ENCODE measurements at regions not wholly inside any gene's neighbourhood (a gene's known extent, or its start where the extent isn't known, plus 50 kb on each side); places are given as distances from the start of the nearest gene placed in this dataset.

DNA sequence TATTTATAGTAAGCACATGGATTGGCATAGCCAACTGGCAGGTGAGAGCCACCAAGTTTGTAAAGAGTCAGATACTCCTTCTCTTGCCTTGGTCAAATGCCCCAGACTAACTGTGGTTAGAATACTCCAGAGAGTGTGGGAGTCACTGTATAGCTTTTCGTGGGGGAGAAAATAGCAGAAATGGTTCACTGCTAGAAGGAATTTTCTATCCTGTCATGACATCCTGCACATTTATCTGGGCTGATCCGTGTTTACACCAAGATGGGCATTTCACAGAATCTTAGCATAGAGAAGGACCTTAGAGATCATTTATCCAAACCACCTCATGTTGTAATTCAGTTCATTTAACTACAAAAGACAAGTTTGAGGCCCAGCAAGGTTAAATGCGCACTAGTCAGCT is 460.8 kb downstream of the ENC1 start:
- no peak for DNase-seq (ENCODE audit: extremely low read depth in 1 of 2, low read depth in 1 of 2)

DNA sequence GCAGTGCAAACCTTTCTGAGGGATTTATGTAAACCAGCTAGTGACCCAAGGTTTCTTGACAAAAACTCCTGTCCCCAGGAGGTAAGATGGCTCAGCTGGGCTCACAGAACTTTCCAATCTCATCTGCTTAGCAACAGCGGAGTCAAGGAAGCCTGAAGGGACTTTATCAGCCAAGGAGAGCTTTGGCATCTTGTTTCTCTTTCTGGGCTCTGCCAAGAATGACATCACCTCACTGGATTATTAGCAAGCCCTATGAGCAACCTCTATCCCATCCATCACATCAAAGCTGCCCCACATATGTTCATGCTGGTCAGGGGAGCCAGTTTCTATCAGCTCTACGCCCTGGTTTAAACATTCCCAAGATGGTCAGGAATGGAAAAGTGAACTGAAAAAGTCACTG is 461.3 kb downstream of the ENC1 start:
- no peak for DNase-seq (ENCODE audit: extremely low read depth in 1 of 2, low read depth in 1 of 2)

DNA sequence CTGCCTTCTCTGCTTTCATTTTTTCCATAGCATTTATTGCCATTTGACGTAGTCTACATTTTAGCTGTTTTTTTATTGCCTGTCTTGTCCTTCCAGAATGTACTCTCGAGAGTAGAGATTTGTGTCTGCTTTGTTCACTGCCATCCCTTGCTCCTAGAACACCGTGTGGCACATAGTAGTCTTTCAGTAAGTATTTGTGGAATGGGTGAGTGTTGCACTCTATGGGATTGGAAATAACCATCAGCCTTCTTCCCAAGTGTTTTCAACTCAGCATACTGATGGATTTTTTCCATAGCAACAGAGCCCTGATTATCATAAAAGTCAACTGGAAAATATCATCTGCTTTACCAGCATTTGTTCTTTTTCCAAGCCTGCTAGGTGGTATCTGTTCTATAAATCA is 462.6 kb downstream of the ENC1 start:
- DNase-seq (ENCODE audit: extremely low read depth in 1 of 2, low read depth in 1 of 2) = no peak

DNA sequence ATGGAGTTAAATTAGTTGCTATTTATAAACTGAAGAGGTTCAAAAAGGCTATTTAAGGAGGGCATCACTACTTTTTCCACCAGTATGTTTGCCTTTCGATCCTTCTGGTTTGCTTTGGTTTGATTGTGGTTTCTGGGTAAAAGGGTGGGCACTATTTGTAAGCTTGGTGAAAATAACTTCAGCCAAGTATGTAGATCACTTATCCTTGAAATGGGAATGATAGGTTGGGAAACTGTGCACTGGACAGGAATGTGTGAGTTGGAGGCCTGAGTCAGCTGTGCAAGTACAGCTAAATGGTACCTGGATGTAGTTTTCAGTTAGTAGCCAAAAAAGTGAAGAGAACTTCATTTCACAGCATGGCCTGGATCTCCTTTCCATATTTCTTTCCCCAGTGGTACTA is 466.2 kb downstream of the ENC1 start:
- DNase-seq (ENCODE audit: extremely low read depth in 1 of 2, low read depth in 1 of 2) = no peak

DNA sequence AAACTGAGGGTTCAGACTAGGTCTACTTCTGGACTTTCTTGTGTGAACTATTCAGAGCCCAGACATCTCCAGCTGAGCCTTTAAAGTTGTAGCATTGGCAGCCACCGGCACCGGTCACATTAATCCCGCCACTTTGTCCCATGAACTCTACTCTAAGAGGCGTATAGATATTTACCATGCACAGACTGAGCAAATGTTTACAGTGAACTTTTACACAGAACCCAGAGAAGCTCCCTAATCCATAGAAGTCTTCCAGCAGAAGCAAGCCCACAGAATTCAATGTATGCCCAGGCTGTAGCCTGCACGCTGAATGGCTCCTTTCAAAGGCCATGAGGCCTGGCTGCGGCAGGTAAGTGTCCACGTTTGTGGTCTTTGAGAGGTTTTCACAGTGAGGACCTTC is 466.9 kb downstream of the ENC1 start:
- DNase-seq (ENCODE audit: extremely low read depth in 1 of 2, low read depth in 1 of 2) = no peak

DNA sequence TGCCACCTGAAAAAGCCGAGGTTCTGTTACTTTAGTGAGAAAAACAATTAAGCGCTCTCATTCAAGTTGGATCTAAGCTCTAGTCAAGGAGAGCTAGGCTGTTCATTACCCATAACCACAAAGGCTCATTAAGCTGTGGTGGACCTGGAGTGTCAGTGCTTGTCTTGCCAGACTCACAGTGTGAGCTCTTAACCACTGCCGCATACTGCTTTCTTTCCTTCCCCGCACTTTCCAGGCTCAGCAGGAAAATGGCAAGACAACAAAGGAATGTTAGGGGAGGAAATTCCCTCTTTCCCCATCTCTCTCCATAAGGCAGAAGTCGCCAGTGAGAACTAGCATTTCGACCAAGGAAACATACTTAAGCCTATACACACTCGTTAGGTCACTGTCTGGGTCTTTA is 467.3 kb downstream of the ENC1 start:
- DNase-seq (ENCODE audit: extremely low read depth in 1 of 2, low read depth in 1 of 2) = no peak

DNA sequence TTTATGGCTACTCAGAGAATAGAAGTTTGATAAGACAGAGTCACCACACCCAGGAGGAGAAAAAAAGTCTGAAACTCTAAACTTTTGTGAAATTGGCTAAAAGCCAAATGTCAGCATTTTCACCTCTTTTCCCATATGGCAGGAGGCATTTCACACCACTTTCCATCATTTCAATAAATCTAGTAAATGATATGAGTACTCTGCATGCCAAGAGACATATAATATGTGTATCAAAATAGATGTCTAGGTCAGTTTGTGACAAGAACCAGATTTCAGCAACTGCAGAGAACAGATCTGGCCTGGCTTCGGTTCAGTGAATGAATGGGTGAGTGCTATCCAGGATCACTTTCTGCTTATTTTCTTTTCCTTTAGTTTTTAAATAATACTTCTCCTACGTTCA is 470.8 kb downstream of the ENC1 start:
- DNase-seq (ENCODE audit: extremely low read depth in 1 of 2, low read depth in 1 of 2) = no peak

DNA sequence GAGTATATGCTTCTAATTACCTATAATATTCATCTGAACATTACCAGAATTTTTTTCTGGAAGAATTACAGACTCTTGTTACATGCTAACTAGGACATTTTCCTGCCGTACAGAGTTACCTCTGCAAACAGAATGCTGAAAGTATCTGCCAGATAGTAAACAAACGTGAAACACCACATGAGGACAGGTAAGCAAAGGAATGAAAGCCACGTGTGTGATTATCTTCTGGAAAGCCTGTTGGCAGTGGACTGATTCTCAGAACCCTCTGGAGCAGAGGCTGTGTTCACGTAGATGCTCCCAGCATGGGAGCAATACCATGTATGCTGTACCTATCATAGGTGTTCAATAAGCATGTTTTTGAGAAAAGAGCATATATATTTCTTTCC is 472.6 kb downstream of the ENC1 start:
- DNase-seq (ENCODE audit: extremely low read depth in 1 of 2, low read depth in 1 of 2) = no peak

DNA sequence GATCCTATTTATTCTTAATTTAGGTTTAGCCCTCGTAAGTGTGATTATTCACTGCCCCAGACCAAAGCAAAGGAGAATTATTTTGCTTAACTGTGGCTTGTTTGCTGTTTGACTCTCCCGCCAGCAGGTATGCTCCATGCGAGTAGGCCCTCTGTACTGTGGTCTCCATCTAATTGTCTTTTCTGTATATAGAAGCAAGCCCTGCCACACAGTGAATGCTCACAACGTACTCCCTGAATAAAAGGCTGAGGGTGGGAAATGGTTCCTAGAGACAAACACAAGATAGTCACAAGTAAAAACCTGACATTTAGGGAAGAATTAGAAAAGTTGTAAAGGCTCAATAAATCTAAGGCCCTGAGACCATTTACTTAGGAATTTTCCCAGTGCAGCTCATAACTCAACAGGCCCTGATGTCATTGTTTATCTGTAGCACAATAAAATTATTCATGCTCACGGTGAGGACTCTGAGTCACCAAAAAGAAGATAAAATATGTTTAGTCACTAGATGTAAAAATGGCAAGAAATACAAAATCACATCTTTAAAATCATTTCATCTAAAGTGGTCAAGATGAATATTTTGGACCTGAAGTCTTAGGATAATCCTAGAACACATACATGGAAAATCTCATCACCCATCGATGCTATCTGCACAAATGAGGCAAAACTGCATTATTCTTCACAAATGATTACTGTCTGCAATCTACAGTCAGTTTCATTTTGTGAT is 473.2 kb downstream of the ENC1 start:
- no peak for DNase-seq (ENCODE audit: extremely low read depth in 1 of 2, low read depth in 1 of 2)

DNA sequence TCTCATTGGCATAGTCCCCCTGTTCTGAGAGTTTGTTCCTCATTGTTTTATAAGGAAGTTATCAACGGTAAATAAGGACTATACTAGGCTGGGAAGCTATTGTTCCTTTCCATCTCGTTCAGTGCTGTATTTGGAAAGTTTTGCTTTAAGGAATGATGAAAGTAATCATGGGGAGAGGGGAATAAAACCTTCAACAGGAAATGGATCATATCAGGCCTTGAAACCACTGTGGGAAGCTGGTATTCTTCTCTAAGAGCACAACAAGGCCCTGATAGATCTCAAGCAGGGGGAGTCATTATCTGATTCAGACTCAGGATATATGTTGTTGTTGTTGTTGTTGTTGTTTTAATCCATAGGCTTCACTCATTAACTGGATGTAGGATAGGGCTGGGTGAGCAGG is 474.5 kb downstream of the ENC1 start:
- DNase-seq (ENCODE audit: extremely low read depth in 1 of 2, low read depth in 1 of 2) = no peak

DNA sequence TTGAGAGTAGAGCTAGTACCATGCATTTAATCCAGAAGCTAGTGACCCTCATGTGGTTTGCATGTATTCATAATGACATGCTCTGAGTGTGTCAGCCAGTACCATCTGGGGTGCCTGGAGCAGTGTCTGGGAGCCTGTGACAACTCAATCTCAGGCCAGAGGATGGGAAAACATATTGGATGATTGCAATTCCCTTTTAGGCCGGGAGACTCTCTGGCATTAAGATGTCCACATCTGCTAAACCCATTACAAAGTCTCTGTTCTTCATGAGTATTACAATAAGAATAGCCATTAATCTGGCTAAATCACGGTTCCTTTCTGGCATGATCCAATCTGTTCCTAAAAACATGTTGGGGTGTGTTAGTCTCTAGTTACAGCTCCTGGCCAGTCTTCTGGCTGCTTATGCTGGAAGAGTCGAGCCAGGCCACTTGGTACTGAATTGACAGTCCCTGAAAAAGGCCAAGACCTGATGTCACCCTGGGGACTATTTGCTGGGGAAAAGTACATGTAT is 475.7 kb downstream of the ENC1 start:
- DNase-seq (ENCODE audit: extremely low read depth in 1 of 2, low read depth in 1 of 2) = no peak

DNA sequence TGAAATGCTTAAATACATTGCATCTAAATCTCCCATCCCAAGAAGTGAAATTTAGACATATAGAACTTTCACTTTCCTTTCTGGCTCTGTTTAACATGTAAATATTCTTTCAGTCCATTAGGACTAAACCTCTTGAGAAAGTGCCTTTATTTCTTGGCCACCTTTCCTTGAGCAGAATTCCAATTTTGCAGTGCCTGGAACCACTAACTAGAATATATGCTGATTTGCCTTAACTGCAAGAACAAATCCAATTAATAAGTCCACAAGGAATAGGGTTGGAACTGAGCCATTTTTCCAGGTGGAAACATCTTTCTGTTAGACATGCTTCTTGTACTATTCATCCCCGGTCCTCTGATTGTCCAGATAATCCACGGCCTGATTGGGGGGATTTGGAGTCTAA is 478.0 kb downstream of the ENC1 start:
- no peak for DNase-seq (ENCODE audit: extremely low read depth in 1 of 2, low read depth in 1 of 2)

DNA sequence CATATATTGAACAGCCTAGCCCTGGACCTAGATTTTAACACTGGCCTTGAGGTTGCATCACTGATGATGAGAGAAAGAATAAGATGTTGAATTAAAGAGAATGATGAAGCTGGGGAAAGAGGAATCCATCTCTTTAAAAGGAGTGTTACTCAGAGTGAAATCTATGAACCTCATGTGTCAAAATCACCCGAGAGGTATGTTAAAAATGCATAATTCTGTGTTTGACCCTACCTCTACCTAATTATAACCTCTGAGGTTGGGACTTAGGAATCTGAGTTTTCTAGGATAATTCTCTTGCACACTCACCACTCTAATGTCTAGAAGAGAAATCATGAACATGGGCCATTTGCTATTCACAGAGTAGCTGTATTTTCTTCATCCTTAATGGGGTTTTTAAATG is 479.4 kb downstream of the ENC1 start:
- no peak for DNase-seq (ENCODE audit: extremely low read depth in 1 of 2, low read depth in 1 of 2)

DNA sequence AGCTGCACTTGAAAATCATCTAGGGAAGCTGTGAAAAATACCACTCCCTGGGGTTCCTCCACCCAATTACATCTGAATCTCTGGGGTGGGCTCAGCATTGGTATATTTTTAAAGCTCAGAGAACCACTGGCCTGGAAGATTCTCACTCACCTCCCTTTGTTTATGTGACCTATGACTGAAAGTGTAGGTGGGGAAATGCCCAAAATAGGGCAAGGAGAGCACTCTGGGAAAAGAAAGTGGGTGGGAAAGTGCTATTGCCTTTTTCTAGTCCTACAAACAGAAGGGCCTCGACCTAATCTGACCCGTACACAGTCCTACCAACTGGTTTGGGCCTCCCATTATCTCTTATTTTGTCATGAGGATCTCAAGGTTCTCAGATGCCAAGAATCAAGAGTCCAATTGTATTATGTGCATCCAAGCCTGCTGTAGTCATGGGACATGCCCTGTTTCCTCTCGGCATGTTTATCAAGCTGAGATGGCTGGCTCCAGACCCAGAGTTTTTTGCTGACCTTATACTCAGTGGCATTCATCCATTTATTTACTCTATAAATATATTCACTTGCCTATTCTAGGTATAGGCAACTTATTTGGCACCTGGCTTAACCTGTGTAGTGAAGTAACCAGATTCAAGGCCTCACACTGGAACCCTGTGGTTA is 483.7 kb downstream of the ENC1 start:
- DNase-seq (ENCODE audit: extremely low read depth in 1 of 2, low read depth in 1 of 2) = no peak

DNA sequence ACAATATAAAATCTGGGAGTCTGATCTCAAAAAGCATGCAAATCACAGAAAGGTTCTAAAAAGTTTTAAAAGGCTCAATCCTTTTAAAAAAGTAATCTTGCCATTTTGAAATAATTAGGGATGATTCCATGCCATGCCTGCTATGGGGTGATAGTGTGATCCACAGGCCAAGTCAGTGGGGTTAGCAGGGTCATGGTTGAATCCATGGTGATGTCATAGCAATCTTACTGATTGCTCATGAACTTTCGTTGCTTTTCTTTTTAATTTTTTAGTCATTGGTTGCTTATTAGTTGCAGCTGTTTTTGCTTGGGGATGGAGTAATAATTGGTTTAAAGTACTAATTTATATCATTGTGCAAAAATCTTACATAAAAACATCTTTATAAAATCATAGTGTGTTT is 485.0 kb downstream of the ENC1 start:
- DNase-seq (ENCODE audit: extremely low read depth in 1 of 2, low read depth in 1 of 2) = no peak

DNA sequence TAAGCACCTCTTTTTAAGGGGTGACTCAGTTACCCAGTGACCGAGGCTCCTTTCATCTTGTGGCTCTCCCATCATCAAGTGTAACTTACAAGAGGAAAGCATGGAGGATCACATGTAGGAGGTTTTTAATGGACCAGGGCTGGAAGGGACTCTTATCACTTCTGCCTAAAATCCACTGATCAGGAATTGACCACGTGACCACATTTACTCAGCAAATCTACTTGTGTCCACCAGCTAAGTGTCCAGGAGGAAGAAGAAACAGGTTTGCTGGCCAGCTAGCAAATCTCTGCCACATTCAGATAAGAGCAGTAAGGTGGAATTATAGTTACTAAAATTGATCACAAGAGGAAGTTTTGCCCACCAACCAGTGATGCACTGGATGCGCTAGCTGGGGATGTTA is 486.0 kb downstream of the ENC1 start:
- no peak for DNase-seq (ENCODE audit: extremely low read depth in 1 of 2, low read depth in 1 of 2)

DNA sequence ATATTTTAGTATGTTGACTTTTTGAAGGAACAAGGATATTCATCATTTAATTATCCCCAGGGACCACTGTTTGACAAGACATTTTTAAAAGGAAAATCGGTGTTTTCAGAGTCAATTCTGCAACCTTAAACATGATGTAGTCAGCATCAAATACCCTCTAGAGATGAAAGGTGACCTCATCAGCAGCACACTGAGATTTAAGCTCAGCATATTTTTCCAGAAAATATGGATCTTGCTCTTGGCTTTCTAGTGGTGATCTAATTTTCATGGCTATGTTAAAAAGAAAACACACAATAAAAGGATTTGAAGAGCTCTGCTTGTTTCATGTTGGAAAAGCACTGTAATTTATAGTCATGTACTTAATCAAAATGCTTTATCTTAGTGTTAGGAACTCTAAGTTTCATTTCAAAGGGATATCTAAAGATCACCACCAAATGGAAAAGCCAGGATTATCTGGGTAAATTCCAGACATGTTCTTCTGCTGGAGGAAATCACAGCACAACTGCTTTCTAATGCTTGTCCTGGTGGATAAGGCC is 487.2 kb downstream of the ENC1 start:
- no peak for DNase-seq (ENCODE audit: extremely low read depth in 1 of 2, low read depth in 1 of 2)

DNA sequence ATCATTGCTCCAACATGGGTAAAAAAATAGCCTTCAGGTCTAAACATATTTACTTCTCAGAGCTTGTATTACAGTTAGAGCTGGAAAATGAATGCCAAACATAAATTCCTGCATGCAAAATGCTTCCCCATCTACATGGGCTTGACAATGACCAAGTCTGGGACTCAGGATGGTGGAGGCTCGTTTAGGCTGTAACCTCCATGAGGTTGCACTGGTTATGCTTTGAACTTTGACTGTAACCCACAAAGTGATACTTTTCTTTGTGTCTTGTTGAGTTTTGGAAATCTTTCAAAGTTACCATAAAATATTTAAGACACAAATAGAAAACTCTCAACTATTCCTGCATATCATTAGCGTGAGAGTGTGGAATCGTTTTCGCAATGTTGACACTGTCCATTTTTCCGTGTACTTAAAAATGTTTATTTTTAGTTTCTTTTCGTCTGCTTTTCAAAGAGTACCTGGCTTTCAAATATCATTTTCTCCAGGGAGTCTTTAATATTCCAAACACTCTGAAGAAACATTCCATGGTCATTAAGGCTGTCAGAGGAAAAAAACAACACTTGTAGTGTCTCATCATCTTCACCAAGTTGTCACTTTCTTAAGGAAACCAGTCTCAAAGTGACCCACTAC is 487.8 kb downstream of the ENC1 start:
- DNase-seq (ENCODE audit: extremely low read depth in 1 of 2, low read depth in 1 of 2) = no peak

DNA sequence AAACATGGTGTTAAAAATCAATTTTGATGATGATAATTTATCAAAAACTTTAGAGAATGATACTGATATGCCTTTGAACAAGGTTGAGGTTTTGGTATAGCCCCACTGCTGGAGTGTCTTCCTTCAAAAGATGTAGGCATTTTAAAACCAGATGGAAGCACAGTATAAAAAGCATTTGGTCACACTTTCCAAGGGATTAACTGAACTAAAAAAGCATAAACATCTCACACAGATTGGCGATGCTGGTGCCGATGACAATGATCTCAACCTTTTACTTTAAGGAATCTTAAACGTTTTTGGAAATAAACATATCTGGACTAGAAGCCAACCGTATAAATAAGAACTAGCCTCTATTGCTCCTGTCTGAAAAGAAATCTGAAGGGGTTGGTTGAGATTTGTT is 488.4 kb downstream of the ENC1 start:
- DNase-seq (ENCODE audit: extremely low read depth in 1 of 2, low read depth in 1 of 2) = no peak

DNA sequence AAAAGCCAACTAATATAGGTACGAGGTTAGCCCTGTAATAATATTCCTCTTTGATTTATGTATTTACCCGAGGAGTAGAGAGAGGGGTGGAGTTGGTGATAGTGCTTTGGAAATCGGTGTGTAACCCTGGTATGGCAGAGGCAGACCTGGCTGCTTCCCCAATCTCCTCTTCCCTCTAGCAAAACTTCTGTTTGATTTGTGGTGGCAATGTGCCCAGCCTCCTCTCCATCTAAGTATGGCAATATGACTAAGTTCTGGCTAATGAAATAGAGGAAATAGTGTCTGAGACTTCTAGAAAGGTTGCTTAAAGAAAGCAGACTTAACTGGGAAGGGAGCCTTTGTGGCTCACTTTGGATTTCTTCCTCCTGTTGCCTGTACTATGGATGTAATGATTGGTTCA is 491.1 kb downstream of the ENC1 start:
- DNase-seq (ENCODE audit: extremely low read depth in 1 of 2, low read depth in 1 of 2) = no peak

DNA sequence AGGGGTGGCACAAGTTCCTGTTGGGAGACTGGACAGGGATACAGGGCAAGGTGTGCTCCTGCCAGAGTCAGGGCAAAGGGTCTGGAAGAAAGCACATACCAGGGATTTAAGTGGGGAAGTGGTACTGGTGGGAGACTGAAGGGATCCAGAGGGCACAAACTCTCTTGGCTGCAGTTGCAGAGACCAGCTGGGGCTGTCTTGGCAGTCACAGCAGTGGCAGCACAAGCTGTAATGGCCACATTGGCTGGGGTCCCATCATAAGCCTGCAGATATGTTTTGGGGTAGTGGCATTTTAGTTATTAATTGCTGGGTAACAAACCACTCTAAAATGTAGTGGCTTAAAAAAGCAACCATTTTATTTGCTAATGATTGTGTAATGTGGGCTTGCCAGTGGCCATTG is 492.2 kb downstream of the ENC1 start:
- DNase-seq (ENCODE audit: extremely low read depth in 1 of 2, low read depth in 1 of 2) = no peak

DNA sequence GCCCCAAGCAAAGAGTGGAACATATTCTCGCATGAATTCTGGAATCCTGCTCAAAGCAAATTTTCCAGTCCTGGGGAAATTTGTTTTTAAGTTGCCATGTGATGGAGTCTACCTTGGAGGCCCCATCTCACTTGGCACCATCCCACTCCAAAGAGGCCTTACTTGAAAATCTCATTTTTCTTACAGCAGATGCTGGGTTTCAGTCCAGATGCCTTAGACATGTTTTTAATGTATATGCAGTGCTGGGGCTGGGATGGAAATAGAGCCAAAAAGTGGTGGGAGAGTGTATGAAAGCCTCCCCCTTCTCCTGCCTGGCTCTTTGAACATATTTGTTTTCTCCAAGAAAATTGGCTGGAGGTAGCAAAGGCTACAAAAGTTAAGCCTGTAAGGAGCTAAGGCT is 493.7 kb downstream of the ENC1 start:
- no peak for DNase-seq (ENCODE audit: extremely low read depth in 1 of 2, low read depth in 1 of 2)
